ENCODE measurements at regions not wholly inside any gene's neighbourhood (a gene's known extent, or its start where the extent isn't known, plus 50 kb on each side); places are given as distances from the start of the nearest gene placed in this dataset.

GRCh38 chr7:91556239-91556638 lies 292.0 kb downstream of the FZD1 start:
- TF ChIP-seq EZH2 (IDR thresholded peaks at IDR 0.05; ENCODE audit: borderline replicate concordance, low read depth, low read length, poor library complexity, severe bottlenecking) (no peak), CTCF (conservative IDR thresholded peaks at IDR 0.05; ENCODE audit: low read depth, low read length) (no peak)
- DNase-seq (ENCODE audit: low spot score) = no peak
- no peak overlapping the region for H3K4me3 ChIP-seq (ENCODE audit: low read depth, low read length, poor library complexity, severe bottlenecking)
- intact Hi-C loops (cut with micrococcal nuclease; ENCODE audit: unreplicated experiment) = no loop called here
- H3K4me1 ChIP-seq (ENCODE audit: insufficient read depth, low read length, poor library complexity, severe bottlenecking) = no peaks in the 10 kb centered on the region
- no peaks in the 10 kb centered on the region for H3K27me3 ChIP-seq (replicated peaks; ENCODE audit: insufficient read depth, low read depth, low read length, poor library complexity)
- no TSS peak for BruUV-seq (replicated peaks)
- H3K27ac ChIP-seq (ENCODE audit: low read depth, low read length, poor library complexity, severe bottlenecking) = no peak overlapping the region
- POLR2A ChIA-PET (ENCODE audit: low non-redundant PET) = no interaction called here
- H3K9me3 ChIP-seq (ENCODE audit: low read depth, low read length, poor library complexity, severe bottlenecking) = no peaks in the 10 kb centered on the region
- CTCF ChIA-PET = no interaction called here
- H3K36me3 ChIP-seq (ENCODE audit: insufficient read depth, low read length, poor library complexity, severe bottlenecking) = no peaks in the 10 kb centered on the region

GRCh38 chr7:91556956-91557650 lies 292.9 kb downstream of the FZD1 start:
- ChIA-PET POLR2A (ENCODE audit: low non-redundant PET) (no interaction called here), CTCF (no interaction called here)
- no TSS peak for BruUV-seq (replicated peaks)
- H3K36me3 ChIP-seq (ENCODE audit: insufficient read depth, low read length, poor library complexity, severe bottlenecking) = no peaks in the 10 kb centered on the region
- intact Hi-C loops (cut with micrococcal nuclease; ENCODE audit: unreplicated experiment) = no loop called here
- DNase-seq (ENCODE audit: low spot score) = no peak
- H3K27me3 ChIP-seq (replicated peaks; ENCODE audit: insufficient read depth, low read depth, low read length, poor library complexity) = no peaks in the 10 kb centered on the region
- H3K27ac ChIP-seq (ENCODE audit: low read depth, low read length, poor library complexity, severe bottlenecking) = no peak overlapping the region
- no peaks in the 10 kb centered on the region for H3K4me1 ChIP-seq (ENCODE audit: insufficient read depth, low read length, poor library complexity, severe bottlenecking)
- no peak overlapping the region for H3K4me3 ChIP-seq (ENCODE audit: low read depth, low read length, poor library complexity, severe bottlenecking)
- H3K9me3 ChIP-seq (ENCODE audit: low read depth, low read length, poor library complexity, severe bottlenecking) = no peaks in the 10 kb centered on the region
- TF ChIP-seq EZH2 (IDR thresholded peaks at IDR 0.05; ENCODE audit: borderline replicate concordance, low read depth, low read length, poor library complexity, severe bottlenecking) (no peak), CTCF (conservative IDR thresholded peaks at IDR 0.05; ENCODE audit: low read depth, low read length) (no peak)

GRCh38 chr7:91557789-91558404 lies 293.7 kb downstream of the FZD1 start:
- Histone ChIP-seq H3K9me3 (ENCODE audit: low read depth, low read length, poor library complexity, severe bottlenecking) (no peaks in the 10 kb centered on the region), H3K27me3 (replicated peaks; ENCODE audit: insufficient read depth, low read depth, low read length, poor library complexity) (no peaks in the 10 kb centered on the region)
- CTCF ChIA-PET = no interaction called here

More at GRCh38 chr7:91557789-91558404, 293.7 kb downstream of the FZD1 start:
- H3K36me3 ChIP-seq (ENCODE audit: insufficient read depth, low read length, poor library complexity, severe bottlenecking) = no peaks in the 10 kb centered on the region
- no peak for TF ChIP-seq CTCF (conservative IDR thresholded peaks at IDR 0.05; ENCODE audit: low read depth, low read length)
- no peak for TF ChIP-seq EZH2 (IDR thresholded peaks at IDR 0.05; ENCODE audit: borderline replicate concordance, low read depth, low read length, poor library complexity, severe bottlenecking)
- POLR2A ChIA-PET (ENCODE audit: low non-redundant PET) = no interaction called here
- DNase-seq (ENCODE audit: low spot score) = peak; percentile 19
- intact Hi-C loops (cut with micrococcal nuclease; ENCODE audit: unreplicated experiment) = no loop called here
- no peak overlapping the region for H3K27ac ChIP-seq (ENCODE audit: low read depth, low read length, poor library complexity, severe bottlenecking)
- H3K4me1 ChIP-seq (ENCODE audit: insufficient read depth, low read length, poor library complexity, severe bottlenecking) = no peaks in the 10 kb centered on the region
- no TSS peak for BruUV-seq (replicated peaks)
- H3K4me3 ChIP-seq (ENCODE audit: low read depth, low read length, poor library complexity, severe bottlenecking) = no peak overlapping the region

All from A673 (cell line).